ENCODE measurements at regions not wholly inside any gene's neighbourhood (a gene's known extent, or its start where the extent isn't known, plus 50 kb on each side); places are given as distances from the start of the nearest gene placed in this dataset.

- Mint-ChIP-seq H3K9me3 (peaks cover 3% of the 10 kb centered on the region), H3K36me3 (peaks cover 2% of the 10 kb centered on the region), H3K4me3 (no peak overlapping the region), H3K27me3 (no peaks in the 10 kb centered on the region), H3K4me1 (ENCODE audit: low read depth) (peaks cover 34% of the 10 kb centered on the region), H3K27ac (peak overlapping the region; percentile 81)
- intact Hi-C loops (cut with micrococcal nuclease): loop anchor here (1.0 to 5.0 kb wide), 4 partner anchors 8 to 140 kb away; no protein-coding TSS in a partner anchor
- ChIA-PET CTCF (interaction anchor here (0.7 to 1.7 kb wide), 4 partner anchors 23 to 235 kb away, joined by 3 to 4 read pairs (median 3); no protein-coding TSS in a partner anchor), POLR2A (interaction anchor here (0.9 to 2.3 kb wide), 7 partner anchors 8 to 180 kb away, joined by 3 to 19 read pairs (median 5); partner anchors contain the start of gene DUSP6)
- peak; percentile 21 for DNase-seq
These were observed 100.0 kb downstream of the DUSP6 start for GRCh38 chr12:89252284-89252683.

GRCh38 chr12:89251342-89252271 lies 100.7 kb downstream of the DUSP6 start:
- Mint-ChIP-seq H3K36me3 (peaks cover 2% of the 10 kb centered on the region), H3K4me1 (ENCODE audit: low read depth) (peaks cover 36% of the 10 kb centered on the region), H3K27me3 (no peaks in the 10 kb centered on the region), H3K4me3 (no peak overlapping the region), H3K27ac (peak overlapping the region; percentile 81), H3K9me3 (peaks cover 3% of the 10 kb centered on the region)
- ChIA-PET POLR2A (interaction anchor here (0.6 to 2.3 kb wide), 7 partner anchors 8 to 179 kb away, joined by 3 to 19 read pairs (median 5); partner anchors contain the start of gene DUSP6), CTCF (interaction anchor here (0.7 to 1.7 kb wide), 3 partner anchors 26 to 117 kb away, joined by 3 to 4 read pairs (median 4); no protein-coding TSS in a partner anchor)
- peak; percentile 40 for DNase-seq
- intact Hi-C loops (cut with micrococcal nuclease): loop anchor here (1.0 to 5.0 kb wide), 5 partner anchors 7 to 275 kb away; partner anchors contain the start of gene POC1B

GRCh38 chr12:89250636-89251035 lies 101.7 kb downstream of the DUSP6 start:
- intact Hi-C loops (cut with micrococcal nuclease): loop anchor here (2.0 to 5.0 kb wide), 2 partner anchors 142 to 276 kb away; partner anchors contain the start of gene POC1B
- no peak for DNase-seq
- H3K27ac Mint-ChIP-seq: no peak overlapping the region
- H3K4me1 Mint-ChIP-seq (ENCODE audit: low read depth): peaks cover 44% of the 10 kb centered on the region
- peaks cover 2% of the 10 kb centered on the region for H3K36me3 Mint-ChIP-seq
- peaks cover 3% of the 10 kb centered on the region for H3K9me3 Mint-ChIP-seq
- POLR2A ChIA-PET: interaction anchor here (1.0 to 2.3 kb wide), 2 partner anchors 26 to 101 kb away, joined by 3 to 19 read pairs; partner anchors contain the start of gene DUSP6
- CTCF ChIA-PET: no interaction called here
- no peak overlapping the region for H3K4me3 Mint-ChIP-seq
- no peaks in the 10 kb centered on the region for H3K27me3 Mint-ChIP-seq

GRCh38 chr12:89250213-89250612 lies 102.1 kb downstream of the DUSP6 start:
- POLR2A ChIA-PET: interaction anchor here (1.0 kb wide), 1 partner anchor 25 kb away, joined by 3 read pairs; no protein-coding TSS in a partner anchor
- Mint-ChIP-seq H3K4me1 (ENCODE audit: low read depth) (peaks cover 48% of the 10 kb centered on the region), H3K36me3 (peaks cover 2% of the 10 kb centered on the region), H3K9me3 (peaks cover 3% of the 10 kb centered on the region), H3K27me3 (no peaks in the 10 kb centered on the region), H3K4me3 (no peak overlapping the region), H3K27ac (no peak overlapping the region)
- intact Hi-C loops (cut with micrococcal nuclease): loop anchor here (2.0 to 5.0 kb wide), 2 partner anchors 142 to 277 kb away; partner anchors contain the start of gene POC1B
- no peak for DNase-seq
- CTCF ChIA-PET: no interaction called here

GRCh38 chr12:89247967-89248366 lies 104.3 kb downstream of the DUSP6 start:
- no peaks in the 10 kb centered on the region for H3K9me3 Mint-ChIP-seq
- no peak for DNase-seq
- intact Hi-C loops (cut with micrococcal nuclease): loop anchor here (5.0 kb wide), 1 partner anchor 214 kb away; no protein-coding TSS in a partner anchor
- H3K36me3 Mint-ChIP-seq: peaks cover 2% of the 10 kb centered on the region
- ChIA-PET POLR2A (no interaction called here), CTCF (no interaction called here)
- H3K27me3 Mint-ChIP-seq: no peaks in the 10 kb centered on the region
- no peak overlapping the region for H3K27ac Mint-ChIP-seq
- no peak overlapping the region for H3K4me3 Mint-ChIP-seq
- H3K4me1 Mint-ChIP-seq (ENCODE audit: low read depth): peaks cover 66% of the 10 kb centered on the region

- H3K4me1 Mint-ChIP-seq (ENCODE audit: low read depth): peaks cover 61% of the 10 kb centered on the region
- no peaks in the 10 kb centered on the region for H3K27me3 Mint-ChIP-seq
- H3K27ac Mint-ChIP-seq: no peak overlapping the region
- ChIA-PET CTCF (no interaction called here), POLR2A (interaction anchor here (5.4 kb wide), 1 partner anchor 105 kb away, joined by 59 read pairs; the partner anchor contains the start of gene DUSP6)
- peaks cover 2% of the 10 kb centered on the region for H3K36me3 Mint-ChIP-seq
- no peak for DNase-seq
- no peaks in the 10 kb centered on the region for H3K9me3 Mint-ChIP-seq
- no peak overlapping the region for H3K4me3 Mint-ChIP-seq
- intact Hi-C loops (cut with micrococcal nuclease): loop anchor here (5.0 kb wide), 1 partner anchor 215 kb away; no protein-coding TSS in a partner anchor
These were observed 104.8 kb downstream of the DUSP6 start for GRCh38 chr12:89247541-89247942.

- Mint-ChIP-seq H3K4me3 (peak overlapping the region; percentile 25), H3K36me3 (peaks cover 3% of the 10 kb centered on the region), H3K27ac (peak overlapping the region; percentile 86), H3K9me3 (no peaks in the 10 kb centered on the region), H3K27me3 (no peaks in the 10 kb centered on the region), H3K4me1 (ENCODE audit: low read depth) (peaks cover 38% of the 10 kb centered on the region)
- CTCF ChIA-PET: interaction anchor here (0.6 to 3.8 kb wide), 18 partner anchors 11 to 228 kb away, joined by 3 to 22 read pairs (median 4); partner anchors contain the start of gene DUSP6
- POLR2A ChIA-PET: interaction anchor here (0.7 to 5.4 kb wide), 16 partner anchors 11 to 280 kb away, joined by 3 to 59 read pairs (median 4); partner anchors contain the start of genes DUSP6 and GALNT4
- intact Hi-C loops (cut with micrococcal nuclease): loop anchor here (1.0 to 5.0 kb wide), 4 partner anchors 36 to 946 kb away; no protein-coding TSS in a partner anchor
- peak; percentile 62 for DNase-seq
These were observed 107.2 kb downstream of the DUSP6 start for GRCh38 chr12:89245090-89245489.

GRCh38 chr12:89244536-89244935 lies 107.8 kb downstream of the DUSP6 start:
- H3K36me3 Mint-ChIP-seq: peaks cover 3% of the 10 kb centered on the region
- intact Hi-C loops (cut with micrococcal nuclease): loop anchor here (1.0 to 5.0 kb wide), 15 partner anchors 8 to 1002 kb away; partner anchors contain the start of gene DUSP6

GRCh38 chr12:89243771-89244170 lies 108.5 kb downstream of the DUSP6 start:
- POLR2A ChIA-PET: interaction anchor here (0.7 to 5.4 kb wide), 16 partner anchors 8 to 281 kb away, joined by 3 to 59 read pairs (median 5); partner anchors contain the start of genes DUSP6 and GALNT4
- Mint-ChIP-seq H3K27ac (peak overlapping the region; percentile 86), H3K36me3 (peaks cover 3% of the 10 kb centered on the region), H3K9me3 (no peaks in the 10 kb centered on the region), H3K27me3 (no peaks in the 10 kb centered on the region), H3K4me3 (no peak overlapping the region), H3K4me1 (ENCODE audit: low read depth) (peaks cover 44% of the 10 kb centered on the region)
- DNase-seq: no peak
- CTCF ChIA-PET: interaction anchor here (0.6 to 3.8 kb wide), 11 partner anchors 12 to 228 kb away, joined by 3 to 22 read pairs (median 11); partner anchors contain the start of gene DUSP6
- intact Hi-C loops (cut with micrococcal nuclease): loop anchor here (1.0 to 5.0 kb wide), 15 partner anchors 9 to 1001 kb away; partner anchors contain the start of gene DUSP6

More at GRCh38 chr12:89244536-89244935, 107.8 kb downstream of the DUSP6 start:
- Mint-ChIP-seq H3K4me3 (peak overlapping the region; percentile 25), H3K27ac (peak overlapping the region; percentile 86), H3K9me3 (no peaks in the 10 kb centered on the region), H3K4me1 (ENCODE audit: low read depth) (peaks cover 39% of the 10 kb centered on the region), H3K27me3 (no peaks in the 10 kb centered on the region)
- DNase-seq: peak; percentile 40
- CTCF ChIA-PET: interaction anchor here (0.6 to 3.8 kb wide), 18 partner anchors 15 to 227 kb away, joined by 3 to 22 read pairs (median 4); partner anchors contain the start of gene DUSP6
- POLR2A ChIA-PET: interaction anchor here (0.7 to 5.4 kb wide), 17 partner anchors 8 to 280 kb away, joined by 3 to 59 read pairs (median 4); partner anchors contain the start of genes DUSP6 and GALNT4

GRCh38 chr12:89239534-89239933 lies 112.8 kb downstream of the DUSP6 start:
- H3K4me3 Mint-ChIP-seq: no peak overlapping the region
- intact Hi-C loops (cut with micrococcal nuclease): no loop called here
- ChIA-PET CTCF (no interaction called here), POLR2A (interaction anchor here (1.8 kb wide), 1 partner anchor 112 kb away, joined by 7 read pairs; the partner anchor contains the start of gene DUSP6)
- H3K9me3 Mint-ChIP-seq: no peaks in the 10 kb centered on the region
- H3K27me3 Mint-ChIP-seq: no peaks in the 10 kb centered on the region
- H3K36me3 Mint-ChIP-seq: peaks cover 6% of the 10 kb centered on the region
- no peak for DNase-seq
- peaks cover 61% of the 10 kb centered on the region for H3K4me1 Mint-ChIP-seq (ENCODE audit: low read depth)
- H3K27ac Mint-ChIP-seq: no peak overlapping the region

GRCh38 chr12:89238593-89238992 lies 113.7 kb downstream of the DUSP6 start:
- no peak overlapping the region for H3K27ac Mint-ChIP-seq
- ChIA-PET CTCF (interaction anchor here (1.6 kb wide), 1 partner anchor 286 kb away, joined by 3 read pairs; the partner anchor contains the start of gene GALNT4), POLR2A (interaction anchor here (1.8 kb wide), 1 partner anchor 113 kb away, joined by 7 read pairs; the partner anchor contains the start of gene DUSP6)
- peaks cover 57% of the 10 kb centered on the region for H3K4me1 Mint-ChIP-seq (ENCODE audit: low read depth)
- H3K9me3 Mint-ChIP-seq: no peaks in the 10 kb centered on the region
- intact Hi-C loops (cut with micrococcal nuclease): no loop called here
- H3K36me3 Mint-ChIP-seq: peaks cover 6% of the 10 kb centered on the region
- no peak for DNase-seq
- no peak overlapping the region for H3K4me3 Mint-ChIP-seq
- H3K27me3 Mint-ChIP-seq: no peaks in the 10 kb centered on the region
